Sigmoid colon (tissue), 3 donors: ENCODE measurements at regions not wholly inside any gene's neighbourhood (a gene's known extent, or its start where the extent isn't known, plus 50 kb on each side); places are given as distances from the start of the nearest gene placed in this dataset.

Experiments used
- POLR2A ChIP-seq, 2 donors: fragments of 450-650 bp; IDR thresholded peaks; one replicate each; pipeline ENCODE4 v1.6.1; 2016; ENCODE audit warnings: antibody characterized with exemption in 2 of 2, mild to moderate bottlenecking in 2 of 2, moderate library complexity in 2 of 2
- TF ChIP-seq, protein P1 (sequence below), 4 experiments: fragments of 450-650 bp in 3 of 4; fragments of 200-600 bp in 1 of 4; IDR thresholded peaks; one replicate each; pipeline ENCODE4 v1.5.1; 2016 to 2019; ENCODE audit warnings: antibody characterized with exemption in 4 of 4, mild to moderate bottlenecking in 3 of 4, moderate library complexity in 2 of 4

DNA sequence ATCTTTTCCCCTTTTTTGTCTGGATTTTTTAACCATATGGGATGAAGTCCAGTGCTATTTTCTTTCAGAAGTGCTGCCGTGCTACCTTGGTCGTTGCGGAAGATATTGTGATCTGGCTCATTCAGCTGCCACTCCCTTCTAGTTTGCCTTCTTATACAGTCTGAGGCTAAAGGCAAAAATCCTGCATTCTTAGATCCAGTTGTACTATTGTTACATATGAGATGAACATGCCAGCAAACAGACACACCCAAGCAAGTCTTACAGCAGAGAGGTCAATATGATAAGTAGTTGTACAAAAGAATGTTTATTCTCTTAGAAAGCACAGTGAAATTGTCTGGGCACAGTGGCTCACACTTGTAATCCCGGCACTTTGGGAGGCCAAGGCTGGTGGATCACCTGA lies 108.0 kb upstream of the COX10 start:
- TF ChIP-seq, protein P1, sequence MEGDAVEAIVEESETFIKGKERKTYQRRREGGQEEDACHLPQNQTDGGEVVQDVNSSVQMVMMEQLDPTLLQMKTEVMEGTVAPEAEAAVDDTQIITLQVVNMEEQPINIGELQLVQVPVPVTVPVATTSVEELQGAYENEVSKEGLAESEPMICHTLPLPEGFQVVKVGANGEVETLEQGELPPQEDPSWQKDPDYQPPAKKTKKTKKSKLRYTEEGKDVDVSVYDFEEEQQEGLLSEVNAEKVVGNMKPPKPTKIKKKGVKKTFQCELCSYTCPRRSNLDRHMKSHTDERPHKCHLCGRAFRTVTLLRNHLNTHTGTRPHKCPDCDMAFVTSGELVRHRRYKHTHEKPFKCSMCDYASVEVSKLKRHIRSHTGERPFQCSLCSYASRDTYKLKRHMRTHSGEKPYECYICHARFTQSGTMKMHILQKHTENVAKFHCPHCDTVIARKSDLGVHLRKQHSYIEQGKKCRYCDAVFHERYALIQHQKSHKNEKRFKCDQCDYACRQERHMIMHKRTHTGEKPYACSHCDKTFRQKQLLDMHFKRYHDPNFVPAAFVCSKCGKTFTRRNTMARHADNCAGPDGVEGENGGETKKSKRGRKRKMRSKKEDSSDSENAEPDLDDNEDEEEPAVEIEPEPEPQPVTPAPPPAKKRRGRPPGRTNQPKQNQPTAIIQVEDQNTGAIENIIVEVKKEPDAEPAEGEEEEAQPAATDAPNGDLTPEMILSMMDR (IDR thresholded peaks at IDR 0.05): no peak
- TF ChIP-seq POLR2A (IDR thresholded peaks at IDR 0.05): no peak
